Natural killer cell treated with Interleukin-12 subunit alpha and Interleukin-12 subunit beta and Interleukin-15 and Interleukin-18, amount 100 ng/mL, for 72 hours (primary cell): ENCODE measurements at regions not wholly inside any gene's neighbourhood (a gene's known extent, or its start where the extent isn't known, plus 50 kb on each side); places are given as distances from the start of the nearest gene placed in this dataset.

Source experiments
- ATAC-seq, 2 donors: fragments of 150-1000 bp; cut with Tn5 transposase in 1 of 2; sonication (Bioruptor Pico), chemical (Tn5 transposase) in 1 of 2; 2 replicates each; pipeline ENCODE4 v1.10.0; 2021
- DNase-seq: peaks from one replicate; pipeline ENCODE4 v3.0.0; 2022; ENCODE audit warnings: low spot score
- H3K27ac Mint-ChIP-seq, 2 donors: 1 replicate in 1 of 2; 2 replicates in 1 of 2; pipeline ENCODE4 v1.8.0; 2022; ENCODE audit warnings: mixed read lengths in 2 of 2, mild to moderate bottlenecking in 1 of 2, moderate library complexity in 1 of 2
- H3K27me3 Mint-ChIP-seq, 2 donors: 1 replicate in 1 of 2; 2 replicates in 1 of 2; pipeline ENCODE4 v1.8.0; 2022; ENCODE audit warnings: mixed read lengths in 2 of 2
- H3K36me3 Mint-ChIP-seq: one replicate; pipeline ENCODE4 v1.8.0; 2022; ENCODE audit warnings: mixed read lengths
- H3K4me1 Mint-ChIP-seq, 2 donors: 1 replicate in 1 of 2; 2 replicates in 1 of 2; pipeline ENCODE4 v1.8.0; 2022; ENCODE audit warnings: low read depth in 2 of 2, mixed read lengths in 2 of 2, mild to moderate bottlenecking in 1 of 2
- H3K4me3 Mint-ChIP-seq: one replicate; pipeline ENCODE4 v1.8.0; 2022; ENCODE audit warnings: mixed read lengths
- H3K9me3 Mint-ChIP-seq: 2 replicates; pipeline ENCODE4 v1.8.0; 2022; ENCODE audit warnings: mixed read lengths

GRCh38 chr18:8507361-8507760 lies 101.9 kb upstream of the RAB12 start:
- no peak for ATAC-seq
- no peaks in the 10 kb centered on the region for H3K4me1 Mint-ChIP-seq
- DNase-seq, result no peak
- H3K4me3 Mint-ChIP-seq, result no peak overlapping the region
- H3K36me3 Mint-ChIP-seq, result no peaks in the 10 kb centered on the region
- no peaks in the 10 kb centered on the region for H3K9me3 Mint-ChIP-seq
- no peak overlapping the region for H3K27ac Mint-ChIP-seq
- H3K27me3 Mint-ChIP-seq, result peaks cover 3 to 11% of the 10 kb centered on the region in 2 donors

GRCh38 chr18:8507915-8508705 lies 101.1 kb upstream of the RAB12 start:
- Mint-ChIP-seq H3K4me3 (no peak overlapping the region), H3K4me1 (no peaks in the 10 kb centered on the region), H3K9me3 (no peaks in the 10 kb centered on the region), H3K27me3 (peaks cover 5 to 16% of the 10 kb centered on the region in 2 donors), H3K36me3 (no peaks in the 10 kb centered on the region), H3K27ac (no peak overlapping the region)
- ATAC-seq (no peak), DNase-seq (no peak)

- H3K4me1 Mint-ChIP-seq, result no peaks in the 10 kb centered on the region
- no peaks in the 10 kb centered on the region for H3K36me3 Mint-ChIP-seq
- no peak overlapping the region for H3K4me3 Mint-ChIP-seq
- H3K27me3 Mint-ChIP-seq, result peaks cover 8 to 18% of the 10 kb centered on the region in 2 donors
- DNase-seq (no peak), ATAC-seq (no peak)
- H3K27ac Mint-ChIP-seq, result no peak overlapping the region
- H3K9me3 Mint-ChIP-seq, result no peaks in the 10 kb centered on the region
These were observed 96.0 kb upstream of the RAB12 start for GRCh38 chr18:8513249-8513648.

- ATAC-seq, result no peak
- Mint-ChIP-seq H3K9me3 (no peaks in the 10 kb centered on the region), H3K27me3 (peaks cover 6 to 18% of the 10 kb centered on the region in 2 donors)
These were observed 94.8 kb upstream of the RAB12 start for GRCh38 chr18:8514409-8514808.

GRCh38 chr18:8515142-8515865 lies 93.9 kb upstream of the RAB12 start:
- ATAC-seq (peak in 1 of 2 donors; percentile 28), DNase-seq (no peak)
- Mint-ChIP-seq H3K4me3 (no peak overlapping the region), H3K4me1 (no peaks in the 10 kb centered on the region), H3K27ac (no peak overlapping the region), H3K36me3 (no peaks in the 10 kb centered on the region), H3K9me3 (no peaks in the 10 kb centered on the region), H3K27me3 (peaks cover 6 to 18% of the 10 kb centered on the region in 2 donors)

More at GRCh38 chr18:8514409-8514808, 94.8 kb upstream of the RAB12 start:
- Mint-ChIP-seq H3K4me3 (no peak overlapping the region), H3K27ac (no peak overlapping the region), H3K36me3 (no peaks in the 10 kb centered on the region), H3K4me1 (no peaks in the 10 kb centered on the region)
- DNase-seq, result no peak

- peaks cover 8 to 18% of the 10 kb centered on the region in 2 donors for H3K27me3 Mint-ChIP-seq
- H3K27ac Mint-ChIP-seq, result no peak overlapping the region
- no peaks in the 10 kb centered on the region for H3K4me1 Mint-ChIP-seq
- peaks cover 3% of the 10 kb centered on the region for H3K9me3 Mint-ChIP-seq
- DNase-seq (no peak), ATAC-seq (peak in 1 of 2 donors; percentile 8)
- no peak overlapping the region for H3K4me3 Mint-ChIP-seq
- H3K36me3 Mint-ChIP-seq, result no peaks in the 10 kb centered on the region
These were observed 92.6 kb upstream of the RAB12 start for GRCh38 chr18:8516371-8517250.

GRCh38 chr18:8517276-8517675 lies 92.0 kb upstream of the RAB12 start:
- Mint-ChIP-seq H3K9me3 (peaks cover 3% of the 10 kb centered on the region), H3K4me3 (no peak overlapping the region), H3K27me3 (peaks cover 8 to 17% of the 10 kb centered on the region in 2 donors), H3K27ac (no peak overlapping the region), H3K36me3 (no peaks in the 10 kb centered on the region), H3K4me1 (no peaks in the 10 kb centered on the region)
- ATAC-seq, result peak in 1 of 2 donors; percentile 34
- no peak for DNase-seq

- Mint-ChIP-seq H3K4me1 (no peaks in the 10 kb centered on the region), H3K36me3 (no peaks in the 10 kb centered on the region)
- ATAC-seq, result no peak
These were observed 90.1 kb upstream of the RAB12 start for GRCh38 chr18:8519102-8519501.

GRCh38 chr18:8520266-8520665 lies 89.0 kb upstream of the RAB12 start:
- peaks cover 3% of the 10 kb centered on the region for H3K9me3 Mint-ChIP-seq
- peaks cover 12 to 27% of the 10 kb centered on the region in 2 donors for H3K27me3 Mint-ChIP-seq
- H3K4me1 Mint-ChIP-seq, result no peaks in the 10 kb centered on the region
- no peak overlapping the region for H3K4me3 Mint-ChIP-seq
- DNase-seq (no peak), ATAC-seq (no peak)
- no peaks in the 10 kb centered on the region for H3K36me3 Mint-ChIP-seq
- H3K27ac Mint-ChIP-seq, result no peak overlapping the region

More at GRCh38 chr18:8519102-8519501, 90.1 kb upstream of the RAB12 start:
- no peak for DNase-seq
- Mint-ChIP-seq H3K27ac (no peak overlapping the region), H3K27me3 (peaks cover 9 to 20% of the 10 kb centered on the region in 2 donors), H3K9me3 (peaks cover 3% of the 10 kb centered on the region), H3K4me3 (no peak overlapping the region)

- H3K27ac Mint-ChIP-seq, result no peak overlapping the region
- peaks cover 7% of the 10 kb centered on the region for H3K9me3 Mint-ChIP-seq
- H3K27me3 Mint-ChIP-seq, result peaks cover 14 to 36% of the 10 kb centered on the region in 2 donors
- no peak overlapping the region for H3K4me3 Mint-ChIP-seq
- no peaks in the 10 kb centered on the region for H3K36me3 Mint-ChIP-seq
- ATAC-seq (no peak), DNase-seq (no peak)
- peaks cover 0 to 5% of the 10 kb centered on the region in 2 donors for H3K4me1 Mint-ChIP-seq
These were observed 86.5 kb upstream of the RAB12 start for GRCh38 chr18:8522756-8523155.

- Mint-ChIP-seq H3K4me1 (peaks cover 0 to 5% of the 10 kb centered on the region in 2 donors), H3K36me3 (peaks cover 9% of the 10 kb centered on the region), H3K27ac (no peak overlapping the region), H3K4me3 (no peak overlapping the region), H3K9me3 (peaks cover 13% of the 10 kb centered on the region), H3K27me3 (peaks cover 14 to 36% of the 10 kb centered on the region in 2 donors)
- ATAC-seq (no peak), DNase-seq (no peak)
These were observed 83.5 kb upstream of the RAB12 start for GRCh38 chr18:8525692-8526091.

- Mint-ChIP-seq H3K27ac (no peak overlapping the region), H3K27me3 (peaks cover 12 to 43% of the 10 kb centered on the region in 2 donors), H3K9me3 (peaks cover 15% of the 10 kb centered on the region), H3K4me3 (peak overlapping the region; percentile 27), H3K36me3 (peaks cover 16% of the 10 kb centered on the region), H3K4me1 (peaks cover 0 to 5% of the 10 kb centered on the region in 2 donors)
- no peak for DNase-seq
- no peak for ATAC-seq
These were observed 82.9 kb upstream of the RAB12 start for GRCh38 chr18:8526332-8526731.

- no peak for DNase-seq
- H3K9me3 Mint-ChIP-seq, result peaks cover 26% of the 10 kb centered on the region
- no peak for ATAC-seq
- peaks cover 0 to 5% of the 10 kb centered on the region in 2 donors for H3K4me1 Mint-ChIP-seq
- peaks cover 33% of the 10 kb centered on the region for H3K36me3 Mint-ChIP-seq
- peaks cover 9 to 61% of the 10 kb centered on the region in 2 donors for H3K27me3 Mint-ChIP-seq
- no peak overlapping the region for H3K4me3 Mint-ChIP-seq
- H3K27ac Mint-ChIP-seq, result no peak overlapping the region
These were observed 79.6 kb upstream of the RAB12 start for GRCh38 chr18:8529609-8530008.
